ENCODE measurements at regions not wholly inside any gene's neighbourhood (a gene's known extent, or its start where the extent isn't known, plus 50 kb on each side); places are given as distances from the start of the nearest gene placed in this dataset.

GRCh38 chr17:12365805-12366204, 299.9 kb upstream of the MYOCD start:
- in situ Hi-C loops (cut with HindIII; ENCODE audit: low sequenced_read_pairs), result no loop called here

DNA sequence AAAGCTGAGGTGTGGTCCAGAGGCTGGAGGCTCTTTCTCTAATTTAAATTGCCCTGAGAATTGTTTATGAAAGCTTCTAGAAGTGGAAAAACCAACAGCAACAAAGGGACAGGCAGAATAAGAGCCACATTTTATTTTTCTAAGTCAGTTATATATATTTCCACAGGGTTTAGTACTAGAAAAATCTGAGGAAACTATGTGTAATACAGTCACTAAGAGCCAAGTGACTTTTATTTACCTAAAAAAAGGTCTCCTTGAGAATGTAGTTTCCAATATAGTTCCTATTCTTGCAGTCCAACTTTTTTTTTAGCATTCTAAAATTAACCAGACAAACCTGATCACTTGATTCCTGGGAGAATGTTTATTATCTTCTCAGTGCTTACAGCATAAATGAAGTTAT, 296.6 kb upstream of the MYOCD start:
- in situ Hi-C loops (cut with HindIII; ENCODE audit: low sequenced_read_pairs), result no loop called here

DNA sequence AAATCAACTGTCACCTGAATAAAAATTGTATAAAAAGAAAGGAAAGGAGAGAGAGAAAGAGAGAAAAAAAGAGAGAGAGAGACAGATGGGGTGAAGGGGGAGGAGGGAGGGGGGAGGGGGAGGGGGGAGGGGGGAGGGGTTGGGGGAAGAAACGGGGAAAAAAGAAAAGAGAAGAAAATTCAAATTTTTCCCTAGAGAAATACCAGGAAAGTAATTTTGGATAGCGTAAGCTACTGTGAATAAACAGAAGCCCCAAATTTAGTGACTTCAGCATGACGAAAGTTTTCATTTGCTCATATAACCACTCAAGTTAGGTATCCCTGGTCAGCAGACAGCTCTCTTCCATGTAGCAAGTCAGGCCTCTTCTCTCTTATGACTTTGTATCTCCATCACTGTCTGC, 289.4 kb upstream of the MYOCD start:
- in situ Hi-C loops (cut with HindIII; ENCODE audit: low sequenced_read_pairs), result loop anchor here (10.0 kb wide), 1 partner anchor 309 kb away; no protein-coding TSS in a partner anchor

DNA sequence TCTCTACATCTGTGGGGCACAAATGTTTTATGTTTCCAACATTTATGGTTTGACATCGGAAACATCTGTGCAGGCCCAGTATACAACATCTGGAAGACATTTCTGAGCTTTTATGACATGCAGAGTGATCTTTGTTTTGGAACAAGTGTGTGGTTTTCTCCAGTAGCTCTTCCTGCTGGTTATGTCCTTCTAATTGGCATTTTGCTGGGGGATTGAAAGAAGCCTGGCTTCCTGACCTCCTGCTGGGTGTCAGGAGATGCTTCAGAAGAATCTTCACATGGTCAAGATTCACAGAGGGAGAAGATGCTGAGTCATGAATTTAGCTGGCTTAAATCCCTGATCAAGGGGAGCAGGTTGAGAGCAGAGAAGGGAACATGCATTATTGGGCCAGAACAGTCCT, 279.5 kb upstream of the MYOCD start:
- in situ Hi-C loops (cut with HindIII; ENCODE audit: low sequenced_read_pairs), result no loop called here

- in situ Hi-C loops (cut with HindIII; ENCODE audit: low sequenced_read_pairs), result no loop called here
Measured at GRCh38 chr17:12388226-12388625, 277.5 kb upstream of the MYOCD start.

GRCh38 chr17:12389421-12389820, 276.3 kb upstream of the MYOCD start:
- in situ Hi-C loops (cut with HindIII; ENCODE audit: low sequenced_read_pairs), result no loop called here

DNA sequence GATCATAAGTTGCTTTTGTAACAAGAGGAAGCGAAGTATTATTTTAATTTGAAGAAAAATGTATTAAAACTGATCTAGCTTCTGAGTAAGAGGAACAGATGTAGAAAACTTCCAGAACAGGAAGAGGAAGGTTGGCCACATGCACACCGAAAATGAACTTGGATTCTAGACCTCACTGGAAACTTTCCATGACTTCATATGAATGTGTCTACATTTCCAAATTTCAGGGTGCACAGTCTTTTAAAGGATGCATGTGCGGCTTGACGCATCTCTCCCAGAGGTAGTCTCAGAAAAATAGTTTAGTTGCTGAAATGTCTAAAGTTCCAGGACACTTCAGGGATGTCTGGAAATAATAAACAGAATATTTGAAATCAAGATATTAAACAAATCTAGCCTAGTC, 275.1 kb upstream of the MYOCD start:
- in situ Hi-C loops (cut with HindIII; ENCODE audit: low sequenced_read_pairs), result no loop called here

DNA sequence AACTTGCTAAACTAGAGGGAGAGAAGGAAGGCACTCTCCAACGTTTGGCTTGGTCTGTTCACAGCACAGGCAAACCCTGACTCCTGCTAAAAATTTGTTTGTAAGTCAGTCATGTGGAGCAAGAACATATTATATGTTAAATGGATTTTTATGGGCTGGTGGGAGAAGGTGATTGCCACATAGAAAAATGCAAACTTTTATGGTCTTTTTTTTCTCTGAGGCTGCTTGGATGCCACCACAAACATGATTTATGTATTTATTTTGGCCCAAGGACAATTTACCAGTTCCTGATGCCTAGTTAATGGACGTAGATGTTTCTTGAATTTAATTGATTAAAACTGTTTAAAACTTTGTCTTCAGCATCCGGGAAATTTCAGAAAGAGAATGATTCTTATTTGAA, 274.2 kb upstream of the MYOCD start:
- in situ Hi-C loops (cut with HindIII; ENCODE audit: low sequenced_read_pairs), result no loop called here

DNA sequence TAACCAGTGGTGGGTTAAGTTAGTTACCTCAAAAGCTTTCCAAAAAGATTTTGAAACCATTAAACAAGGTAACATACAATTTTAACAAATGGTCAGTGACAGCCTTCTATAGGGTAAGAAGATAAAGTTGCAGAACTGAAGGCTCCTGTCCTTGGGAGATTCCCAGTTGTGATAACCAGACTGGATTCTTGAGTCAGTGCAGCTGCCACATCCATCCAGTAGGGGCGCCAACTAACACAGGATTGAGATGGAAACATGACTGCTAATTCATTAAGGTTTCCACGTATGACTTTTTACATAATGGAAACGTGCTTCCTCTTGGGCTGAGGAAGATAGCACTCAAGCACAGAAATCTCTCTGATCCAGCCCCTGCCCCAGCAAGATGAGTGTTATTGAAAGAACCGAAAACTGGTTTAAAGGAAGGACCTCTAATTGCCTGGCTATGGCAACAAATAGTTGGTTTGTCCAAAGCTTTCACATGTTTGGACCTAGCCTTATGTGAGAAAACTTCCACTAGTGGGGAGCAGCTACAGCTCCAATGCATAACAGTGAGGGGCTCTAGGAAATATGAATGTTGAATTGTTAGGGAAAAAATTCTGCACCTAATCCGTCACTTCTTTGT, 269.8 kb upstream of the MYOCD start:
- in situ Hi-C loops (cut with HindIII; ENCODE audit: low sequenced_read_pairs), result no loop called here

DNA sequence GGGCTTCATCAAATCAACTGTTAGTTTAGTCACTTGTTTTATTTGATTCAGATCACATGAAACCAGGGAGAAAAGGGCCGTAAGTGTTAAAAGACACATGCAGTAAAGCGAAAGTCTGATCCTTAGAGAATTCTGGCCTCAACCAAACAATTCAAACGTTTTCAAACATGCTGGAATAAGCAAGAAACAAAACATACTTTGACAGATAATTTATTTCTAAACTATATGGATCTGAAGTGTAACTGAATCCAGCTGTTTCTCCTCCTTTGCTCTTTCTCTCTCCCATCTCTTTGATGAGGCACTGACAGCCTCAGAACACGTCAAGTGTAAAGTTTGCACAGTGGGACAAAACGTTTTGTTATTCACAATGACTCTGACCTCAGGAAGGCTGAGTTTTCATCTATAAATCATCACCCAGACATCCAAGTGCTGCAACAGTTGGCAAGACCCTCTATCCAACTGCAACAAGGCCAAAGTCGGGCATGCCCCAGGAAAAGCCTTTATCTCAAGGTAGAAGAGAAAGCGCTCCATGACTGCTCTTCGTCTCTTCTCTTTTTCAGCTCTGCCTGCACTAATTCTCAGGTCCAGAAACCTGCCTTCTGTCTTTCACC, 267.1 kb upstream of the MYOCD start:
- in situ Hi-C loops (cut with HindIII; ENCODE audit: low sequenced_read_pairs), result no loop called here

GRCh38 chr17:12402963-12403622, 262.6 kb upstream of the MYOCD start:
- in situ Hi-C loops (cut with HindIII; ENCODE audit: low sequenced_read_pairs), result no loop called here

DNA sequence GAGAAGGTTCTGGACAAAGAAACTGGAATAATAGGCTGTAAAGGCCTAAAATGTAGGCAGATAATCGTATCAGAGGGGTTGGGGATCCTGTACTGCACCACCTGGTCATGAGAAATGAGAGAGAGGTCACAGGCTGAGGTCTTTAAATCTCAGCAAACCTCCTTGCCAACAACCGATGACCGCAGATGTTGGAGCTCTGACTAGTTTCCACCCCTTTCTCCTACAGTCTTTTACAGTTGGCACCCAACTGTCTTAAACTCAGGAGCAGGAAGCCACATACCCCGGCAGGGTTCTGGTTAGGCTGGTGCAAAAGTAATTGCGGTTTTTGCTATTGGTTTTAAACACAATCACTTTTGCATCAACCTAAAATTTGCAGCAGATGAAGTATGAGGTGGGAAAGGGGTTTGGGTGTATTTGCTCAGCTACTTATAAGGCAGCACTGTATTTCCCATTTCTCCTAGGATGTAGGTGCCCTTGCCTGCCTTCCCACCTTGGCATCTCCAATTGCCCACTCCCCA, 261.8 kb upstream of the MYOCD start:
- in situ Hi-C loops (cut with HindIII; ENCODE audit: low sequenced_read_pairs), result no loop called here

DNA sequence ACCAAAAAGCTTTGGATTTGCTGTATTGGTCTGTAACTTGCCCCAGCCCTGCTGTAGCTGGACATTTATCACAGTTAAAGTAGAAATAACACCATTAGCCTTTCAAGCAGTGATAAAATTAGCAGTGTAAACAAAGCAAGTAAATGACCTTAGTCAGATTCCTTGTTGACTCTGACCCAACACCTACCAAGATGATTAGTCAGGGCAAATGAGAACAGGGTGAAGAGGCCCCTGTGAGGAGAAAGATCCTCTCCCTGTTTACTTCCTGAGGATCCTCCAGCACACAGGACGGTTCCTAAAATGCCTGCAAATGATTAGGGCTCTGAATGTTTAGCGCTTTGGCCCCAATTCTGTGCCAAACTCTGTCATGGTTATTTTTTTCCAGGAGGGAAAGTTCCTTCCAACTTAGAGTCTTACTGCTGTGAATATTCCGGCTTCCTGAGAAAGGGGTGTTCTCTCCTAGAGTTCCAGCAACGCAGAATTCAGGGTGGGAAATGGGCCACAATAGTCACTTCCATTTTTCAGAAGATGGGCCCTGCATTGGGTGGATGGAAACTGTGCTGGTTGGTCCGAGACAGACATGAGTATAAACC, 259.0 kb upstream of the MYOCD start:
- in situ Hi-C loops (cut with HindIII; ENCODE audit: low sequenced_read_pairs), result no loop called here

DNA sequence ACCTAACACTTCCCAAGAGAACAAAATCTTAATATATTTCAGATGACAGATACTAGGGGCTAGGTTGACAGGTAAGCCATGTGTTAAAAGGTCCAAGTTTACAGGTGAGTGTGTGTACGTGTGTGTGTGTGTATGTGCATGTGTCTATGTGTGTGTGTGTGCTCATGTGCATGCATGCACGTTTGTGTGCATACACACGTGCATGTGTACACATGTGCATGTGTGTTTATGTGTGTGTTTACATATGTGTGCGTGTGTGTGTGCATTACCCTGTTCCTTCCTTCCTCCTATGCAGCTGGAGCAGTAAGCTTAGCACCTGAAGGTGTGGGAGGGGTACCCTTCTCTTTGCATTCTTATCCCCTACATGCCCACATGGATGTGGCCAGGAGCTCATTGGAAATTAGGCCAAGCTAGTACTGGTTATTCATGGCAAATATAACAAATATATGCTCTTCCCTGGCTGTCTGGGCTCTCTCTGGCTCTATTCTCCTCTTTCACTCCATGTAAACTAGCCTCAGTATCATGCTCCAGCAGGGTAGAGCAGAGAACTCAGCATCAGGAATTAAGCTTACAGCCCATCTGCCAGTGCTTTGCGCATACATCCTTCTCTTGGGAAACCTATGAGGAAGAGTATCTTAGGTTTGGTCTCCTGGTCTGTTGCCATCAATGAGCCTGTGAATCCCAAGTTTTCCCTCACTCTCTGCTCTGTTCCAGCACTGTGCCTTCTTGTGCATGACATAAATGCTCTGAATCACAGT, 258.0 kb upstream of the MYOCD start:
- in situ Hi-C loops (cut with HindIII; ENCODE audit: low sequenced_read_pairs), result no loop called here

- in situ Hi-C loops (cut with HindIII; ENCODE audit: low sequenced_read_pairs), result no loop called here
Measured at GRCh38 chr17:12409082-12409481, 256.6 kb upstream of the MYOCD start.

GRCh38 chr17:12410717-12411116, 255.0 kb upstream of the MYOCD start:
- in situ Hi-C loops (cut with HindIII; ENCODE audit: low sequenced_read_pairs), result no loop called here

DNA sequence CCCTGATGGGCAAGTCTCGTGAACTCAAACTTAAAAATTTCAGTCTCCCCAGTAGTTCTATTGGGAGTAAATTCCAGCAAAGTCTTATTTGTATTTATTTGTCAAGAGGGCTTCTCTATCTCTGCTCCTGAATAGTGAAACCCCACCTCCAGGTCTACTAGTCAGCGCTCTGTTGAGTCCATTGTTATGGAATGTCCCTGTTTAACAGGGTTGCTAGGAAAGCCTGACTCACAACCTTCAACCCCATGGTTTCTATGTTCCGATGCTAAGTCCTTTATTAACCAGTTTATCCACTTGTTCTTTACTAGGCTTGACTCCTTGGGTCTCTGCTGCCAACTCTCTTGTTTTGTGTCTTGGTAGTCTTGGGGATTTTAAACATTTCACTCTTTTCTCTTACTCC, 250.7 kb upstream of the MYOCD start:
- in situ Hi-C loops (cut with HindIII; ENCODE audit: low sequenced_read_pairs), result no loop called here

DNA sequence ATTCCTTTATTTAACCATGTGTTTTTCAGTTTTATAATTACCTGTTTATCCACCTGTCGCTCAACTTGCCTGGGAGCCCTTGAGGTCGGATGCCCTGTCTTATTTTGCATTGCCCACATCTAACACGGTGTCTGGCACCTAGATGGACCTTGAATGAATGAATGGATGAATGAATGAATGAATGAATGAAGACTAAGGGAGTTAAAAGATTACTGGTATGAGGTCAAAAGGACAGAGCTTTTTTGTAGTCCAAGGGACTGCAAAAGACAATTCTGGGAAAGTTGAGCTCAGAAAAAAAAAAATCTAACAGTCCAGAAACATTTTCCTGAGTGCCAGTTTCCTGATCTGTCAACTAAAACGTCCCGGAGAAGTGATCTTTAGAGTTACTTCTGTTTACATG, 244.6 kb upstream of the MYOCD start:
- in situ Hi-C loops (cut with HindIII; ENCODE audit: low sequenced_read_pairs), result loop anchor here (10.0 kb wide), 1 partner anchor 66 kb away; no protein-coding TSS in a partner anchor

GRCh38 chr17:12421646-12422306, 243.9 kb upstream of the MYOCD start:
- in situ Hi-C loops (cut with HindIII; ENCODE audit: low sequenced_read_pairs), result loop anchor here (10.0 kb wide), 1 partner anchor 67 kb away; no protein-coding TSS in a partner anchor

GRCh38 chr17:12422651-12423050, 243.0 kb upstream of the MYOCD start:
- in situ Hi-C loops (cut with HindIII; ENCODE audit: low sequenced_read_pairs), result loop anchor here (10.0 kb wide), 1 partner anchor 68 kb away; no protein-coding TSS in a partner anchor
